PC-3 (cell line): ENCODE measurements at regions not wholly inside any gene's neighbourhood (a gene's known extent, or its start where the extent isn't known, plus 50 kb on each side); places are given as distances from the start of the nearest gene placed in this dataset.

ENCODE experiments used
- EZH2 ChIP-seq: fragments of 300-600 bp; sonication (generic); IDR thresholded peaks from one replicate; pipeline ENCODE4 v1.6.1; 2017; ENCODE audit warnings: antibody characterized with exemption, mild to moderate bottlenecking, low read length; ENCODE audit not compliant: unreplicated experiment
- TF ChIP-seq, protein P1 (sequence below): fragments of 300-600 bp; sonication (generic); conservative IDR thresholded peaks from 2 replicates; pipeline ENCODE4 v1.5.1; 2017; ENCODE audit warnings: antibody characterized with exemption, low read depth, mild to moderate bottlenecking, low read length

DNA sequence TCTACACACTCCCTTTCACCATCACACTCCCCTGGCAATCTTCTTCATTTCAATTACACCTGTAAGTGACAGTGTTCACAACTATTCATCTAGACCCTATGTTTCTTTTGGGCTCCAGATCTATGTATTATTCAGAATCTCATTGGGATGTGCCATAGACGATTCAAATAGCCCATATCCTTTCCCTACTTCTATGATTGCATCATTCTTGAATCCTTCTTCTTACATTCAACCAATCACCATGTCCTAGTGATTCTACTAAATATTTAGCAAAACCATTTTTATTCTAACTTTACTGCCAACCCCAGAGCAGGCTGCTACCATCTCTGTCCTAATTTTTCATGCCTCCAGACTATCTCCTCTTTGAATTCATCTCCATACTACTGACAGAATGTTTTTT lies 106.4 kb downstream of the TDRD15 start:
- TF ChIP-seq, protein P1, sequence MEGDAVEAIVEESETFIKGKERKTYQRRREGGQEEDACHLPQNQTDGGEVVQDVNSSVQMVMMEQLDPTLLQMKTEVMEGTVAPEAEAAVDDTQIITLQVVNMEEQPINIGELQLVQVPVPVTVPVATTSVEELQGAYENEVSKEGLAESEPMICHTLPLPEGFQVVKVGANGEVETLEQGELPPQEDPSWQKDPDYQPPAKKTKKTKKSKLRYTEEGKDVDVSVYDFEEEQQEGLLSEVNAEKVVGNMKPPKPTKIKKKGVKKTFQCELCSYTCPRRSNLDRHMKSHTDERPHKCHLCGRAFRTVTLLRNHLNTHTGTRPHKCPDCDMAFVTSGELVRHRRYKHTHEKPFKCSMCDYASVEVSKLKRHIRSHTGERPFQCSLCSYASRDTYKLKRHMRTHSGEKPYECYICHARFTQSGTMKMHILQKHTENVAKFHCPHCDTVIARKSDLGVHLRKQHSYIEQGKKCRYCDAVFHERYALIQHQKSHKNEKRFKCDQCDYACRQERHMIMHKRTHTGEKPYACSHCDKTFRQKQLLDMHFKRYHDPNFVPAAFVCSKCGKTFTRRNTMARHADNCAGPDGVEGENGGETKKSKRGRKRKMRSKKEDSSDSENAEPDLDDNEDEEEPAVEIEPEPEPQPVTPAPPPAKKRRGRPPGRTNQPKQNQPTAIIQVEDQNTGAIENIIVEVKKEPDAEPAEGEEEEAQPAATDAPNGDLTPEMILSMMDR: no peak
- TF ChIP-seq EZH2: no peak
